Colonic mucosa (tissue), 4 donors: ENCODE measurements at regions not wholly inside any gene's neighbourhood (a gene's known extent, or its start where the extent isn't known, plus 50 kb on each side); places are given as distances from the start of the nearest gene placed in this dataset.

ENCODE experiments used
- DNase-seq: peaks from one replicate; pipeline ENCODE4 v3.0.0-alpha.2; 2020
- H3K27ac ChIP-seq: fragments of 200-600 bp; one replicate; pipeline ENCODE4 v1.8.0; 2021
- H3K27me3 ChIP-seq: fragments of 200-600 bp; one replicate; pipeline ENCODE4 v1.8.0; 2021
- H3K36me3 ChIP-seq: fragments of 200-600 bp; one replicate; pipeline ENCODE4 v1.8.0; 2021
- H3K4me1 ChIP-seq: fragments of 200-600 bp; one replicate; pipeline ENCODE4 v1.8.0; 2021; ENCODE audit warnings: mild to moderate bottlenecking
- H3K4me3 ChIP-seq: fragments of 200-600 bp; one replicate; pipeline ENCODE4 v1.8.0; 2021
- H3K9ac ChIP-seq, 2 donors: one replicate each; pipeline ENCODE4 v1.7.0; 2013; ENCODE audit warnings: control low read depth in 2 of 2, low read depth in 2 of 2, low read length in 2 of 2
- H3K9me3 ChIP-seq: fragments of 200-600 bp; one replicate; pipeline ENCODE4 v1.8.0; 2021
- CTCF ChIP-seq: fragments of 200-600 bp; IDR thresholded peaks from one replicate; pipeline ENCODE4 v1.8.0; 2022; ENCODE audit warnings: antibody characterized with exemption, mild to moderate bottlenecking
- intact Hi-C: fragments of 100-400 bp; cut with DNase I; formaldehyde crosslinking; loops from one replicate; pipeline ENCODE4 v1.14.1; 2022
- donor health status: healthy.
- donor health status: DM: no; HTN: no; CAD: no.
- donor health status: DM: no; HTN: no; CAD: no.

- no peak for DNase-seq
- no peaks in the 10 kb centered on the region for H3K9me3 ChIP-seq
- no peak overlapping the region for H3K9ac ChIP-seq
- H3K4me1 ChIP-seq, result no peaks in the 10 kb centered on the region
- no peak overlapping the region for H3K4me3 ChIP-seq
- no peak for TF ChIP-seq CTCF
- no peak overlapping the region for H3K27ac ChIP-seq
- no peaks in the 10 kb centered on the region for H3K36me3 ChIP-seq
- no peaks in the 10 kb centered on the region for H3K27me3 ChIP-seq
- intact Hi-C loops, result no loop called here
Observed at GRCh38 chr6:164276211-164276610, 861.7 kb downstream of the QKI start.

- Histone ChIP-seq H3K4me3 (no peak overlapping the region), H3K27me3 (no peaks in the 10 kb centered on the region), H3K27ac (no peak overlapping the region), H3K9ac (no peak overlapping the region), H3K4me1 (no peaks in the 10 kb centered on the region), H3K36me3 (no peaks in the 10 kb centered on the region), H3K9me3 (no peaks in the 10 kb centered on the region)
- intact Hi-C loops, result no loop called here
- DNase-seq, result no peak
- no peak for TF ChIP-seq CTCF
Observed at GRCh38 chr6:164275773-164276172, 861.3 kb downstream of the QKI start.

GRCh38 chr6:164274493-164274892, 860.0 kb downstream of the QKI start:
- Histone ChIP-seq H3K9ac (no peak overlapping the region), H3K9me3 (no peaks in the 10 kb centered on the region), H3K4me1 (no peaks in the 10 kb centered on the region), H3K4me3 (no peak overlapping the region), H3K27ac (no peak overlapping the region), H3K36me3 (no peaks in the 10 kb centered on the region), H3K27me3 (no peaks in the 10 kb centered on the region)
- TF ChIP-seq CTCF, result no peak
- DNase-seq, result no peak
- intact Hi-C loops, result no loop called here

GRCh38 chr6:164273491-164273890, 859.0 kb downstream of the QKI start:
- no peak overlapping the region for H3K4me3 ChIP-seq
- H3K9me3 ChIP-seq, result no peaks in the 10 kb centered on the region
- H3K36me3 ChIP-seq, result no peaks in the 10 kb centered on the region
- no peak for TF ChIP-seq CTCF
- no peak overlapping the region for H3K9ac ChIP-seq
- no peaks in the 10 kb centered on the region for H3K27me3 ChIP-seq
- no peaks in the 10 kb centered on the region for H3K4me1 ChIP-seq
- intact Hi-C loops, result no loop called here
- no peak for DNase-seq
- H3K27ac ChIP-seq, result no peak overlapping the region

GRCh38 chr6:164266851-164267250, 852.3 kb downstream of the QKI start:
- H3K27me3 ChIP-seq, result no peaks in the 10 kb centered on the region
- TF ChIP-seq CTCF, result no peak
- no peak overlapping the region for H3K4me3 ChIP-seq
- H3K36me3 ChIP-seq, result no peaks in the 10 kb centered on the region
- no peak overlapping the region for H3K9ac ChIP-seq
- DNase-seq, result no peak
- H3K27ac ChIP-seq, result no peak overlapping the region
- intact Hi-C loops, result no loop called here
- no peaks in the 10 kb centered on the region for H3K9me3 ChIP-seq
- H3K4me1 ChIP-seq, result no peaks in the 10 kb centered on the region

GRCh38 chr6:164262348-164262747, 847.8 kb downstream of the QKI start:
- no peaks in the 10 kb centered on the region for H3K36me3 ChIP-seq
- TF ChIP-seq CTCF, result no peak
- DNase-seq, result no peak
- no peak overlapping the region for H3K9ac ChIP-seq
- no peak overlapping the region for H3K27ac ChIP-seq
- no peaks in the 10 kb centered on the region for H3K27me3 ChIP-seq
- intact Hi-C loops, result no loop called here
- H3K9me3 ChIP-seq, result no peaks in the 10 kb centered on the region
- H3K4me3 ChIP-seq, result no peak overlapping the region
- no peaks in the 10 kb centered on the region for H3K4me1 ChIP-seq
